LNCaP clone FGC (cell line): ENCODE measurements at regions not wholly inside any gene's neighbourhood (a gene's known extent, or its start where the extent isn't known, plus 50 kb on each side); places are given as distances from the start of the nearest gene placed in this dataset.

Experiments used
- DNase-seq: peaks from one replicate; pipeline ENCODE4 v3.0.0-alpha.2; 2011; ENCODE audit warnings: low read depth
- H3K4me3 ChIP-seq: 2 replicates; pipeline ENCODE4 v1.5.1; 2011; ENCODE audit warnings: mild to moderate bottlenecking, low read depth, low read length, control low read depth
- TF ChIP-seq, protein P1 (sequence below): IDR thresholded peaks from 2 replicates; pipeline ENCODE4 v1.5.1; 2012; ENCODE audit warnings: mild to moderate bottlenecking; ENCODE audit not compliant: control insufficient read depth, insufficient read depth; ENCODE audit errors: extremely low read depth

DNA sequence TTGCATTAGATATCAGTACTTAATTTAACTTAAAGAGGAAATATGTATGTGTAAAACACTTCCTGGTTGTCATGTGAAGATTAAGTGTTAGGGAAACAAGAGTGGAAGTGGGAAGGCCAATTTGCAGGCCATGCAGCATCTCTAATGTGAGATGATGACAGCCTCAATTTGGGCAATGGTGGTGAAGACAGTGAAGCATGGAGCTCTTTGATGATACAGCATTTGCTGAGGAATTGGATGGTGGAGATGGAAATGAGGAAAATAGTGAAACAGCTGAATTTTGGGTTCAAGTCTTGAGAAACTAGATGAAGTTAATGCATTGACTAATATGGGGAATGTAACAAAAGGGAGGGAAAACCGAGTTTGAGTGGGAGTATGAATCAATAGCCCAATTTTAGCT lies 231.7 kb upstream of the MIR17HG start:
- H3K4me3 ChIP-seq, result no peak overlapping the region
- DNase-seq, result no peak
- TF ChIP-seq, protein P1, sequence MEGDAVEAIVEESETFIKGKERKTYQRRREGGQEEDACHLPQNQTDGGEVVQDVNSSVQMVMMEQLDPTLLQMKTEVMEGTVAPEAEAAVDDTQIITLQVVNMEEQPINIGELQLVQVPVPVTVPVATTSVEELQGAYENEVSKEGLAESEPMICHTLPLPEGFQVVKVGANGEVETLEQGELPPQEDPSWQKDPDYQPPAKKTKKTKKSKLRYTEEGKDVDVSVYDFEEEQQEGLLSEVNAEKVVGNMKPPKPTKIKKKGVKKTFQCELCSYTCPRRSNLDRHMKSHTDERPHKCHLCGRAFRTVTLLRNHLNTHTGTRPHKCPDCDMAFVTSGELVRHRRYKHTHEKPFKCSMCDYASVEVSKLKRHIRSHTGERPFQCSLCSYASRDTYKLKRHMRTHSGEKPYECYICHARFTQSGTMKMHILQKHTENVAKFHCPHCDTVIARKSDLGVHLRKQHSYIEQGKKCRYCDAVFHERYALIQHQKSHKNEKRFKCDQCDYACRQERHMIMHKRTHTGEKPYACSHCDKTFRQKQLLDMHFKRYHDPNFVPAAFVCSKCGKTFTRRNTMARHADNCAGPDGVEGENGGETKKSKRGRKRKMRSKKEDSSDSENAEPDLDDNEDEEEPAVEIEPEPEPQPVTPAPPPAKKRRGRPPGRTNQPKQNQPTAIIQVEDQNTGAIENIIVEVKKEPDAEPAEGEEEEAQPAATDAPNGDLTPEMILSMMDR, result no peak

DNA sequence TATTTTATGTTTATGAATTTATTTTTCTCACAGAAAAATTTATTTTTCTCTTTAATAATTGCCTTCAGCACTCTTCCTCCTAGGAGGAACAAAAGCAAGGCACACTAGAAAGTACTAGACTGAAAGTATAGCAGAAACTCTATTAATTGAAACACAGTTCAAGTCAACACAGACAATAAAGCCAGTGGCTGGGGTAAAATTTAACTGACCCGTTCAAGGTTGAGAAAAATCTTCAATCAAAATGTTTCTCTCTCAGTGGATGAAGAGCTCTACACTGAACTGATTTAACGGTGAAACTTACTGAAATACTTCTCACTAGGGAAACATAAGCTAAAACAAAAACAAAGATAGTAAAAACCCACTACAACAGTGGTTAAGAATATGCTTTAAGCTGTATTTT lies 230.1 kb upstream of the MIR17HG start:
- no peak overlapping the region for H3K4me3 ChIP-seq
- TF ChIP-seq, protein P1, result no peak
- DNase-seq, result no peak

- TF ChIP-seq, protein P1, result no peak
- DNase-seq, result no peak
- no peak overlapping the region for H3K4me3 ChIP-seq
Measured at GRCh38 chr13:91119643-91120042, 227.8 kb upstream of the MIR17HG start.

- H3K4me3 ChIP-seq, result no peak overlapping the region
- TF ChIP-seq, protein P1, result no peak
- no peak for DNase-seq
Measured at GRCh38 chr13:91122766-91123165, 224.7 kb upstream of the MIR17HG start.

DNA sequence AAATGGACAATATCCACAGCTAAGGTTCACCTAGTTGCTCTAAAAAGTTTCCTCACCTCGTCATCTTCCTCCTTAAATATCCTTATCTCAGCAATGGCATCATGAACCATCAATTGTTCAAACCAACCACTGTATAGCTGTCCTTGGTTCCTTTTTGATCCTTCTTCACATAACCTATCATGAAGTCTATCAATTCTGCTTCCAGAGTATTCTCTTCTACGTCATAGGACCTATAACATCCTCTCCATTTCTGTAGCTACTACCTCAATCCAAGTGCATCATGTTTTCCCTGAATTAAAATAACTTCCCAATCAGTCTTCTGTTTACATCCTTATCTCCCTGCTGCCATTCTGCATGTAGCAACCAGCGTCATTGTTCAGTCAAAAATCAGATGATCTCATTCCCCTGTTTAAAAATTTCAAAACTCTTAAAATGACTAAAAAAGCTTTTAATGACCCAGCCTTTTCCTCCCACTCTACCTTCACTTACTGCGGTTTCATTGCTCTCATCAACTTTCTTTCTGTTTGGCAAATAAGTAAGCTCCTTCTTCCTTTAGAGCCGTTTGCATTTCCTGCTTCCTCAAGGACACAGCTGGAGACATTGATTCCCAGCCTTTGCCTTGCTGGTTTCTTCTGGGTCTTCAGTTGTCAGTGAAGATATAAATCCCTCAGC lies 223.9 kb upstream of the MIR17HG start:
- TF ChIP-seq, protein P1, result no peak
- DNase-seq, result no peak
- H3K4me3 ChIP-seq, result no peak overlapping the region

DNA sequence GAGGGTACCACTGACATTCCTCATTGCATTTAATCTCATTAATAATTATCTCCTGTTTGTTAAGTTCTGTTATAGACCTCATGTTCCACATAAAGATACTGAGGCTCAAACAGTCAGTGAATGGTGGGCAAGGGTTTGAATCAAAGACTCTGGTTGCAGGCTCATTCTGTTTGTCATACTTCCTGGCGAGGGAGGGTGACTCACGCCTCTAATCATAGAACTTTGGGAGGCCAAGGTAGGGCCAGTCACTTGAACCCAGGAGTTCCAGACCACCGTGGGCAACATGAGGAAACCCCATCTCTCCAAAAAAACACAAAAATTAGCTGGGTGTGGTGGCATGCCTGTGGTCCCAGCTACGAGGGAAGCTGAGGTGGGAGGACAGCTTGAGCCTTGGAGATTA lies 220.7 kb upstream of the MIR17HG start:
- H3K4me3 ChIP-seq, result no peak overlapping the region
- no peak for DNase-seq
- TF ChIP-seq, protein P1, result no peak

DNA sequence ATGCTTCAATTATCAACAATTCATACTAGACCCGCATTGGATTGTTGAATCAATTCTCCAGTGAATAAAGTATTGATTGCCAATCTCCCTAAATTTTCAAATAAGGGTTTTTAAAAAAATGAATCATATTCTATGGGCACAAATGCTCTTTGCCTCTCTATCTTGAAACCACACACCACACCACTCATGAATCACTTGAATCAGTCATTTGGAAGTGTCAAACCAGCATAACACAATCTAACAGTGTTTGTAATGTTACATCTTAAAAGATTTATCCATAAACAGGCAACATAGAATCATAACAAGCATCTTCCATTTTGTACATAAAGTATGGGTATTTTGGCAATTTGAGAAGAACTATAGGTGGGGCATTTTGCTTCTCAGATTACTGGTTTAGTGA lies 219.5 kb upstream of the MIR17HG start:
- no peak overlapping the region for H3K4me3 ChIP-seq
- no peak for DNase-seq
- TF ChIP-seq, protein P1, result no peak
